Spinal cord (tissue), 9 donors: ENCODE measurements at regions not wholly inside any gene's neighbourhood (a gene's known extent, or its start where the extent isn't known, plus 50 kb on each side); places are given as distances from the start of the nearest gene placed in this dataset.
A peak's percentile ranks its signal among the peaks of the same experiment; 100 is the strongest.
"Not testable (repeated sequence)": the region's sequence is repeated elsewhere in the genome, so short reads cannot be mapped to it uniquely, and the experiment has no call there.

Experiments used
- DNase-seq, 6 donors: peaks; one replicate each; pipeline versions ENCODE4 v3.0.0 to v3.0.0-alpha.2; 2013 to 2015; ENCODE audit warnings: low spot score in 6 of 6, low read depth in 4 of 6
- H3K27ac ChIP-seq: one replicate; pipeline ENCODE4 v1.5.1; 2013; ENCODE audit warnings: low read depth, low read length, control low read depth
- H3K27me3 ChIP-seq: one replicate; pipeline ENCODE4 v1.6.1; 2013; ENCODE audit warnings: low read length; ENCODE audit not compliant: control insufficient read depth, insufficient read depth
- H3K36me3 ChIP-seq: one replicate; pipeline ENCODE4 v1.6.1; 2013; ENCODE audit warnings: low read length; ENCODE audit not compliant: control insufficient read depth, insufficient read depth
- H3K4me1 ChIP-seq: one replicate; pipeline ENCODE4 v1.6.1; 2013; ENCODE audit warnings: low read length; ENCODE audit not compliant: control insufficient read depth, insufficient read depth
- H3K4me3 ChIP-seq: one replicate; pipeline ENCODE4 v1.5.1; 2013; ENCODE audit warnings: low read depth, low read length, control low read depth
- H3K9me3 ChIP-seq: one replicate; pipeline ENCODE4 v1.6.1; 2013; ENCODE audit warnings: low read length; ENCODE audit not compliant: control insufficient read depth, insufficient read depth
- WGBS: methylation state at CpG from one replicate; pipeline ENCODE4 v1.1.5; 2013; ENCODE audit warnings: missing lambda C conversion rate; ENCODE audit not compliant: insufficient coverage; 5-methylcytosine and 5-hydroxymethylcytosine counted together
- donor health status: healthy.

DNA sequence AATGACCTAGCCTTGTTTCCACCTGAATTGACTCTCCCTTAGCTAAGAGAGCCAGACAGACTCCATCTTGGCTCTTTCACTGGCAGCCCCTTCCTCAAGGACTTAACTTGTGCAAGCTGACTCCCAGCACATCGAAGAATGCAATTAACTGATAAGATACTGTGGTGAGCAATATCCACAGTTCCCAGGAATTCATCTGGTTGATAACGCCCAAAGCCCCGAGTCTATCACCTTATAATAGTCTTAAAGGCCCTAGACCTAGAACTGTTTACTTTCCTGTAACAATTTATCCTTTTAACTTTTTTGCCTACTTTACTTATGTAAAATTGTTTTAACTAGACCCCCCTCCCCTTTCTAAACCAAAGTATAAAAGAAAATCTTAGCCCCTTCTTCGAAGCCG lies 130.1 kb upstream of the ROPN1B start:
- not testable (repeated sequence) for DNase-seq, H3K4me1 ChIP-seq, H3K27me3 ChIP-seq, H3K4me3 ChIP-seq, H3K9me3 ChIP-seq, H3K27ac ChIP-seq, H3K36me3 ChIP-seq
- WGBS: no CpG with 5 or more reads among the region's 5 CpGs

DNA sequence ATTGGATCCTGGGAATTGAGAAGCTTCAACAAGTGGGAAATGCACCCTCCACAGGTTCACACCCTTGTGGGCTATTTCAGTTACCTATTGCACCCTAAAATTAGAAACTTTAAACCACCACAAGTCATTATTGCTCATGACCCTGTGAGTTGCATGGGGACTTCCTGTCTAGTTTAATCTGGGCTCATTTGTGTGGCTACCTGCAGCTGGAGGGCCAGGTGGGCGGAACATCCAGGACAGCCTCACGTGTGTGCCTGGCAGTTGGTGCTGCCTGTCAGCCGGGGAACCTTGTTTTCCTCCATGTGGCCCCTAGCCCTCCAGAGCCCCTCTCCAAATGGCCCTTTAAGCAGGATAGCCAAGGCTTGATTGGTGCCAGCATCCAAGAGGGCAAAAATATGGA lies 128.5 kb upstream of the ROPN1B start:
- not testable (repeated sequence) for H3K27me3 ChIP-seq, H3K9me3 ChIP-seq, H3K4me1 ChIP-seq, H3K27ac ChIP-seq, DNase-seq, H3K36me3 ChIP-seq, H3K4me3 ChIP-seq
- 83% methylated on average over 3 of the region's 3 CpGs for WGBS

DNA sequence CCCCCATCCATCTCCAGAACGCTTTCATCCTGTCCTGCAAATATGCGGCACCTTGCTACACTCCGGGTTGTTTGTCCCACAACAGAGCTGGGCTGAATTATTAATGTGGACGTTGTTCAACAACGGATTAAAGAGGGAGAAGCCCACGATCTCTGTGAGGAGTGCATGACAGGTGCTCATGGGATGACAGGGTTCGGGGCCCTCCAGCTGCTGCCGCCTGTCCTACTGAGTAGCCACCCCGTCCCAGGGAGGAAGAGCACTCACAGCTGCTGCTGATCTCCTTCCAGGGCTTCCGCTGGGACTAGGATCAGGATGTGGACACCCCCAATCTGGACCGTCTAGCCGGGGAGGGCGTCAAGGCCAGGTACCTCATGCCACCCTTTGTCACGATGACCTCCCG lies 121.0 kb upstream of the ROPN1B start:
- not testable (repeated sequence) for DNase-seq, H3K4me1 ChIP-seq, H3K9me3 ChIP-seq, H3K36me3 ChIP-seq, H3K27me3 ChIP-seq, H3K4me3 ChIP-seq, H3K27ac ChIP-seq
- WGBS: 94% methylated on average over 14 of the region's 15 CpGs

DNA sequence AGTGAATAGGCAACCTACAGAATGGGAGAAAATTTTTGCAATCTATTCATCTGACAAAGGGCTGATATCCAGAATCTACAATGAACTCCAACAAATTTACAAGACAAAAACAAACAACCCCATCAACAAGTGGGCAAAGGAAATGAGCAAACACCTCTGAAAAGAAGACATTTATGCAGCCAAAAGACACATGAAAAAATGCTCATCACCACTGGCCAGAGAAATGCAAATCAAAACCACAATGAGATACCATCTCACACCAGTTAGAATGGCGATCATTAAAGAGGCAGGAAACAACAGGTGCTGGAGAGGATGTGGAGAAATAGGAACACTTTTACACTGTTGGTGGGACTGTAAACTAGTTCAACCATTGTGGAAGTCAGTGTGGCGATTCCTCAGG lies 114.0 kb upstream of the ROPN1B start:
- DNase-seq: not testable (repeated sequence)

DNA sequence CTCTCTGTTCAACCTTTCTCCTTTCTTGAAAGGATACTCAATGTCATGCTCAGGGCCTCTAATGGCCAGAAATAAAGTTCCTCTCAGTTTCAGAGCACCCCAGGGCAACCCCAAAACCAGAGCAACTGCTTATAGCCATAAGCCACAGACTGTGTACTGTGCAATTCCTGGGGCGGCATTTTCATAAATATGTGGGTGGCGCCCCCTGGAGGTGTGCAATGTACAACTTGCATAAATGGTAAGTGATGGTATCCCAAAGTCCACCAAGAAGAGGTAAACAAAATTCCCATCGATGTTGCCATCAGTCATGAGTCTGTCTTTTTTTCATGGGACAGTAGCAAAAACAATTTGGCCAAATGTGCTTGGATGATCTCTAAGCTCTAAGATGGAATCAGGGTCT lies 108.4 kb upstream of the ROPN1B start:
- not testable (repeated sequence) for H3K4me1 ChIP-seq, H3K36me3 ChIP-seq, H3K27ac ChIP-seq, H3K9me3 ChIP-seq, H3K27me3 ChIP-seq, H3K4me3 ChIP-seq
- no CpG with 5 or more reads among the region's 3 CpGs for WGBS
- peak in 1 of 6 donors; percentile 3 for DNase-seq

More for the DNA sequence above, 114.0 kb upstream of the ROPN1B start:
- not testable (repeated sequence) for H3K27me3 ChIP-seq, H3K4me3 ChIP-seq, H3K36me3 ChIP-seq, H3K27ac ChIP-seq, H3K9me3 ChIP-seq, H3K4me1 ChIP-seq
- WGBS: no CpG with 5 or more reads among the region's 2 CpGs

DNA sequence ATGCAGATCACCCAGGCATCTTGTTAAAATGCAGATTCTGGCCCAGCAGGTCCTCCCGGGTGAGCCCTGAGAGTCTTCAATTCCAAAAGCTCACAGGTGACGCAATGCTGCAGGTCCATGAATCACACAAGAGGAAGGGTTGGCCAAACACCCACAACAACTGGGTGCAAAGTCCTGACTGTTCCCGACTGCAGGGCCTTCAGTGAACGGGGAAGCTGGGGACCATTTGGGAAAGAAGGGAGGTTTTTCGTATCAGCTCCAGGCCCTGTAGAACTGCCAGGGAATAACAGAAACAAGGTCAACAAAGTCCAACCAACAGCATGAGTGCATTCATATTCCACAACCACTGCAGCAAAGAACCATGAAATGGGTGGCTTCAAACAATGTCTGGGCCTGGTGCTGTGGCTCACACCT lies 106.1 kb upstream of the ROPN1B start:
- no CpG with 5 or more reads among the region's 5 CpGs for WGBS
- not testable (repeated sequence) for H3K9me3 ChIP-seq, DNase-seq, H3K4me3 ChIP-seq, H3K27me3 ChIP-seq, H3K4me1 ChIP-seq, H3K27ac ChIP-seq, H3K36me3 ChIP-seq

DNA sequence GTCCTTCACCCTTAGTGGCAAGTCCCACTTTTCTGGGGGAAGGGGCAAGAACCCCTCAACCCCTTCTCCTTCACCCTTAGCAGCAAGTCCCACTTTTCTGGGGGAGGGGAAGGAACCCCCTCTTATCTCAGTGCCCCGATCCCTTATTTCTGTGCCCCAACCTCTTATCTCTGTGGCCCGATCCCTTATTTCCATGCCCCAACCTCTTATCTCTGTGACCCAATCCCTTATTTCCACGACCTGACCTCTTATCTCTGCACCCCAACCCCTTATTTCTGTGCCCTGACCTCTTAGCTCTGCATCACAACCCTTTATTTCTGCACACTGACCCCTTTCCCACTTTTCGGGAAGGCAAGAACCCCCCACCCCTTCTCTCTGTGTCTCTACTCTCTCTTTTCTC lies 104.4 kb upstream of the ROPN1B start:
- 92% methylated on average over 4 of the region's 4 CpGs for WGBS

DNA sequence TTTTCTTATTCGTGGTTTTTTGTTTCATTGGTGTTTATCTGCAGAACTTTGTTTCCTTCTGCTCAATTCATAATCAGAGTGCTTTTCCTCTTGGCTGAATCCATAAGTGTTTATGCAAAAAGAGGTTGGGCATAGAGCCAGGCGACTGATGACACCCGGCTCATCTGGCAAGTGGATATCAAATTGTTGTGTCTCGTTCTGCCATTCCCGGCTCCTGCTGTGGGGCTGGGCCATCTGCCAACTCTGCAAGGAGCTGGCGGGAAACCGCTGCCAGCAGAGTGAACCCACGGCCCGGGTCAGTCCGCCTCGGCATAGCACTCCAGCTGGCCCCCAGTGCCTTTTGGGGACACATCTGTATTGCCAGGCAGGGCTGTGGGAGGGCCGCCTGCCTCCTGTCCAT lies 83.0 kb upstream of the ROPN1B start:
- H3K27ac ChIP-seq, H3K27me3 ChIP-seq, H3K4me3 ChIP-seq, H3K4me1 ChIP-seq, H3K9me3 ChIP-seq, H3K36me3 ChIP-seq: not testable (repeated sequence)
- peak; percentile 6 to 95 (median 36) for DNase-seq
- WGBS: 31% methylated on average over 10 of the region's 12 CpGs

More for the DNA sequence above, 104.4 kb upstream of the ROPN1B start:
- DNase-seq, H3K4me1 ChIP-seq, H3K36me3 ChIP-seq, H3K9me3 ChIP-seq, H3K27me3 ChIP-seq, H3K27ac ChIP-seq, H3K4me3 ChIP-seq: not testable (repeated sequence)

DNA sequence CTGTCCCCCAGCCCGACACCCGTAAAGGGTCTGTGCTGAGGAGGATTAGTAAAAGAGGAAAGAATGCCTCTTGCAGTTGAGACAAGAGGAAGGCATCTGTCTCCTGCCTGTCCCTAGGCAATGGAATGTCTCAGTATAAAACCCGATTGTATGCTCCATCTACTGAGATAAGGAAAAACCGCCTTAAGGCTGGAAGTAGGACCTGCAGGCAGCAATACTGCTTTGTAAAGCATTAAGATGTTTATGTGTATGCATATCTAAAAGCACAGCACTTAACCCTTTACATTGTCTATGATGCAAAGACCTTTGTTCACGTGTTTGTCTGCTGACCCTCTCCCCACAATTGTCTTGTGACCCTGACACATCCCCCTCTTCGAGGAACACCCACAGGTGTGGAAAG lies 69.8 kb upstream of the ROPN1B start:
- not testable (repeated sequence) for H3K4me3 ChIP-seq, H3K4me1 ChIP-seq, H3K27ac ChIP-seq, H3K27me3 ChIP-seq, H3K9me3 ChIP-seq, DNase-seq, H3K36me3 ChIP-seq
- no CpG with 5 or more reads among the region's 6 CpGs for WGBS

DNA sequence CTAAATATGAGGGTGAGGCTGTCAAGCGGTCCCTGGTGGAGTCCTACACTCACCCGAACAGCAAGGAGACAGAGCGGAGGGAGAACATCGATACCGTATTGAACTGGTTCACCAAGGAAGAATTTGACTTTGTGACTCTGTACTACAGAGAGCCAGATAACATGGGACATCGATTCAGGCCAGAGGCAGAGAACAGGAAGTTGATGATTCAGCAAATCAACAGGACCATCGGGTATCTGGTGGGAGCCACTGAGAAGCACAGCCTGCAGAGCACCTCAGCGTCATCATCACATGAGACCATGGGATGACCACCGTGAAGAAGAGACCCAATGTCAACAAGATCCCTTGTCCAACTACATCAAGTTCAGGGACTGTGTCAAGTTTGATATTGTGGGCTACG lies 67.5 kb upstream of the ROPN1B start:
- H3K27ac ChIP-seq: not testable (repeated sequence)
- 98% methylated on average over 7 of the region's 10 CpGs for WGBS

More for the DNA sequence above, 67.5 kb upstream of the ROPN1B start:
- H3K4me3 ChIP-seq, H3K4me1 ChIP-seq, H3K9me3 ChIP-seq, H3K27me3 ChIP-seq, DNase-seq, H3K36me3 ChIP-seq: not testable (repeated sequence)
